ENCODE measurements at regions not wholly inside any gene's neighbourhood (a gene's known extent, or its start where the extent isn't known, plus 50 kb on each side); places are given as distances from the start of the nearest gene placed in this dataset.

- H3F3A ChIP-seq (ENCODE audit: insufficient read depth) = no peaks in the 10 kb centered on the region
- H3K4me2 ChIP-seq (ENCODE audit: low read depth, low read length, poor library complexity, severe bottlenecking) = no peak overlapping the region
- H3K9ac ChIP-seq (ENCODE audit: low read length) = no peak overlapping the region
- no peaks in the 10 kb centered on the region for H3K79me2 ChIP-seq (ENCODE audit: insufficient read depth, low read length)
- H3K9me3 ChIP-seq (ENCODE audit: insufficient read depth, low read length) = no peaks in the 10 kb centered on the region
- H2AFZ ChIP-seq (ENCODE audit: low read depth, low read length, severe bottlenecking) = no peak overlapping the region
- no peaks in the 10 kb centered on the region for H4K20me1 ChIP-seq (ENCODE audit: low read depth, low read length)
- H3K27me3 ChIP-seq (ENCODE audit: low read length) = no peaks in the 10 kb centered on the region
- no peaks in the 10 kb centered on the region for H3K36me3 ChIP-seq (ENCODE audit: low read length)
- H3K9me2 ChIP-seq (replicated peaks; ENCODE audit: insufficient read depth, low read length) = no peaks in the 10 kb centered on the region
- TF ChIP-seq EZH2phosphoT487 (conservative IDR thresholded peaks at IDR 0.05; ENCODE audit: low read length) (no peak), CTCF (IDR thresholded peaks at IDR 0.05; ENCODE audit: insufficient read depth, low read length, poor library complexity, severe bottlenecking) (no peak)
- H3K27ac ChIP-seq (ENCODE audit: low read depth, low read length) = no peak overlapping the region
- no peak overlapping the region for H3K4me3 ChIP-seq (ENCODE audit: insufficient read depth, low read length, poor library complexity, severe bottlenecking)
Observed at GRCh38 chr6:40898073-40898472, 140.9 kb downstream of the UNC5CL start.

GRCh38 chr6:40897390-40898003 is 141.5 kb downstream of the UNC5CL start:
- no peak for TF ChIP-seq CTCF (IDR thresholded peaks at IDR 0.05; ENCODE audit: insufficient read depth, low read length, poor library complexity, severe bottlenecking)
- no peak for TF ChIP-seq EZH2phosphoT487 (conservative IDR thresholded peaks at IDR 0.05; ENCODE audit: low read length)
- Histone ChIP-seq H2AFZ (ENCODE audit: low read depth, low read length, severe bottlenecking) (no peak overlapping the region), H3K4me2 (ENCODE audit: low read depth, low read length, poor library complexity, severe bottlenecking) (no peak overlapping the region), H3K9me2 (replicated peaks; ENCODE audit: insufficient read depth, low read length) (no peaks in the 10 kb centered on the region), H4K20me1 (ENCODE audit: low read depth, low read length) (no peaks in the 10 kb centered on the region), H3F3A (ENCODE audit: insufficient read depth) (no peaks in the 10 kb centered on the region), H3K9ac (ENCODE audit: low read length) (no peak overlapping the region), H3K4me3 (ENCODE audit: insufficient read depth, low read length, poor library complexity, severe bottlenecking) (no peak overlapping the region), H3K79me2 (ENCODE audit: insufficient read depth, low read length) (no peaks in the 10 kb centered on the region), H3K27ac (ENCODE audit: low read depth, low read length) (no peak overlapping the region), H3K9me3 (ENCODE audit: insufficient read depth, low read length) (no peaks in the 10 kb centered on the region), H3K36me3 (ENCODE audit: low read length) (no peaks in the 10 kb centered on the region), H3K27me3 (ENCODE audit: low read length) (no peaks in the 10 kb centered on the region)

- no peak overlapping the region for H3K4me3 ChIP-seq (ENCODE audit: insufficient read depth, low read length, poor library complexity, severe bottlenecking)
- no peaks in the 10 kb centered on the region for H4K20me1 ChIP-seq (ENCODE audit: low read depth, low read length)
- no peaks in the 10 kb centered on the region for H3K27me3 ChIP-seq (ENCODE audit: low read length)
- H3F3A ChIP-seq (ENCODE audit: insufficient read depth) = no peaks in the 10 kb centered on the region
- no peaks in the 10 kb centered on the region for H3K79me2 ChIP-seq (ENCODE audit: insufficient read depth, low read length)
- TF ChIP-seq EZH2phosphoT487 (conservative IDR thresholded peaks at IDR 0.05; ENCODE audit: low read length) (no peak), CTCF (IDR thresholded peaks at IDR 0.05; ENCODE audit: insufficient read depth, low read length, poor library complexity, severe bottlenecking) (no peak)
- no peaks in the 10 kb centered on the region for H3K36me3 ChIP-seq (ENCODE audit: low read length)
- H3K27ac ChIP-seq (ENCODE audit: low read depth, low read length) = no peak overlapping the region
- H3K9me2 ChIP-seq (replicated peaks; ENCODE audit: insufficient read depth, low read length) = no peaks in the 10 kb centered on the region
- H2AFZ ChIP-seq (ENCODE audit: low read depth, low read length, severe bottlenecking) = no peak overlapping the region
- H3K9me3 ChIP-seq (ENCODE audit: insufficient read depth, low read length) = no peaks in the 10 kb centered on the region
- H3K4me2 ChIP-seq (ENCODE audit: low read depth, low read length, poor library complexity, severe bottlenecking) = no peak overlapping the region
- H3K9ac ChIP-seq (ENCODE audit: low read length) = no peak overlapping the region
Observed at GRCh38 chr6:40896696-40897095, 142.3 kb downstream of the UNC5CL start.
